Nephron (organoid): ENCODE measurements at regions not wholly inside any gene's neighbourhood (a gene's known extent, or its start where the extent isn't known, plus 50 kb on each side); places are given as distances from the start of the nearest gene placed in this dataset.

ENCODE experiments used
- H3K27ac Mint-ChIP-seq, 3 experiments: 2 replicates each; pipeline ENCODE4 v1.8.0; 2020; ENCODE audit warnings: mixed read lengths in 3 of 3, mild to moderate bottlenecking in 2 of 3, moderate library complexity in 1 of 3
- H3K27me3 Mint-ChIP-seq: 2 replicates; pipeline ENCODE4 v1.8.0; 2021; ENCODE audit warnings: low read depth, mild to moderate bottlenecking, moderate library complexity, mixed read lengths
- H3K36me3 Mint-ChIP-seq: 2 replicates; pipeline ENCODE4 v1.8.0; 2020; ENCODE audit warnings: low read depth, mixed read lengths
- H3K4me1 Mint-ChIP-seq: 2 replicates; pipeline ENCODE4 v1.8.0; 2020; ENCODE audit warnings: mixed read lengths
- H3K4me3 Mint-ChIP-seq, 3 experiments: 2 replicates each; pipeline ENCODE4 v1.8.0; 2020; ENCODE audit warnings: mild to moderate bottlenecking in 3 of 3, mixed read lengths in 3 of 3, moderate library complexity in 2 of 3
- H3K9me3 Mint-ChIP-seq: 2 replicates; pipeline ENCODE4 v1.8.0; 2020; ENCODE audit warnings: mixed read lengths
- CTCF ChIP-seq, 3 experiments: fragments of 200-600 bp; sonication (generic); IDR thresholded peaks; one replicate each; pipeline ENCODE4 v1.5.0; 2021; ENCODE audit warnings: antibody characterized with exemption in 3 of 3; ENCODE audit not compliant: unreplicated experiment in 3 of 3

DNA sequence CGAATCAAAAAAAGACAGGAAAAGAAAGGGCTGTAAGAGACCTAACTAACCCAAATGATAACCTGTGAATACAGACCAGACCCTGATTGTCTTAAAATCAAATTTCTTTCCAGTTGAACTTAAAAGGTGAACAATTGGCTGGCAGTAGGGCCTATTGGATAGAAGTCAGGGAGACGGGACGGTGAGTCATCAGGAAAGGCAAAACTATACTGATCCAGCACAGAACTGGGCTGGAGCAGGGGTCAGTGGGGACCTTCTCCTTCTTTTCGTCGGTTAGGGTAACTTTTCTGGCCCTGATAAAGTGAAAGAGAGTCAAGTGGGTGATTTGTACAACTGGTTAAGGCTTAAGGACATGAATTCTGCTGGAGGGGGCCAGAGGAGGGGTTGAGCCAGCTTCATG, 84.9 kb upstream of the OTX2 start:
- Mint-ChIP-seq H3K4me3 (no peak overlapping the region), H3K36me3 (no peaks in the 10 kb centered on the region), H3K4me1 (no peaks in the 10 kb centered on the region), H3K27ac (no peak overlapping the region), H3K9me3 (no peaks in the 10 kb centered on the region), H3K27me3 (peaks cover 18% of the 10 kb centered on the region)
- no peak for TF ChIP-seq CTCF (IDR thresholded peaks at IDR 0.05; ENCODE audit: unreplicated experiment in 3 of 3)

DNA sequence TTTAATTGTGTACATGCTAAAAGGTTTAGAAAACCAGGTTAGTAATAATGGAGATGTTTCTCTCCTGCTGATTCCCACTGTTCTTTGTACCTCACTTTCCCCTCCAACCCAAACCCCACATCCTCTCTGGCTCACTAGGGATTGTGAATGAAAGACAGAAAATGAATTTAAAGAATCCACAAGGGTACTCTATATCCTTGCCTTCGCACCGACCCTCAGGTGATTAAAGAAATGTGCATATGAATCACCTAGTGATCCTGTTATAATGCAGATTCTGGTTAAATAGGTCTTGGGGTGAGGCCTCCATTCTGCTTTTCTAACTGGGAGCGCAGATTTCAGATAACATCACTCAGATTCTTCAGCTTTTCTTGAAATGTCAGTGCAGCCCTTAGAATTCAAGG, 84.3 kb upstream of the OTX2 start:
- Mint-ChIP-seq H3K27me3 (peaks cover 18% of the 10 kb centered on the region), H3K4me1 (no peaks in the 10 kb centered on the region), H3K27ac (no peak overlapping the region), H3K9me3 (no peaks in the 10 kb centered on the region), H3K36me3 (no peaks in the 10 kb centered on the region), H3K4me3 (no peak overlapping the region)
- no peak for TF ChIP-seq CTCF (IDR thresholded peaks at IDR 0.05; ENCODE audit: unreplicated experiment in 3 of 3)

GRCh38 chr14:56892959-56893358, 82.7 kb upstream of the OTX2 start:
- H3K4me1 Mint-ChIP-seq: no peaks in the 10 kb centered on the region
- H3K27me3 Mint-ChIP-seq: peaks cover 18% of the 10 kb centered on the region
- TF ChIP-seq CTCF (IDR thresholded peaks at IDR 0.05; ENCODE audit: unreplicated experiment in 3 of 3): no peak
- no peaks in the 10 kb centered on the region for H3K36me3 Mint-ChIP-seq
- no peak overlapping the region for H3K27ac Mint-ChIP-seq
- H3K4me3 Mint-ChIP-seq: no peak overlapping the region
- no peaks in the 10 kb centered on the region for H3K9me3 Mint-ChIP-seq

- Mint-ChIP-seq H3K4me3 (no peak overlapping the region), H3K4me1 (no peaks in the 10 kb centered on the region), H3K36me3 (no peaks in the 10 kb centered on the region), H3K27ac (no peak overlapping the region), H3K9me3 (no peaks in the 10 kb centered on the region), H3K27me3 (peaks cover 14% of the 10 kb centered on the region)
- TF ChIP-seq CTCF (IDR thresholded peaks at IDR 0.05; ENCODE audit: unreplicated experiment in 3 of 3): no peak
Observed at GRCh38 chr14:56891226-56891625, 80.9 kb upstream of the OTX2 start.

GRCh38 chr14:56889705-56890104, 79.4 kb upstream of the OTX2 start:
- Mint-ChIP-seq H3K27me3 (peaks cover 14% of the 10 kb centered on the region), H3K4me1 (no peaks in the 10 kb centered on the region), H3K4me3 (no peak overlapping the region), H3K36me3 (no peaks in the 10 kb centered on the region), H3K9me3 (no peaks in the 10 kb centered on the region), H3K27ac (no peak overlapping the region)
- no peak for TF ChIP-seq CTCF (IDR thresholded peaks at IDR 0.05; ENCODE audit: unreplicated experiment in 3 of 3)

- no peak for TF ChIP-seq CTCF (IDR thresholded peaks at IDR 0.05; ENCODE audit: unreplicated experiment in 3 of 3)
- no peaks in the 10 kb centered on the region for H3K36me3 Mint-ChIP-seq
- no peaks in the 10 kb centered on the region for H3K4me1 Mint-ChIP-seq
- no peaks in the 10 kb centered on the region for H3K9me3 Mint-ChIP-seq
- H3K27me3 Mint-ChIP-seq: peaks cover 5% of the 10 kb centered on the region
- H3K4me3 Mint-ChIP-seq: no peak overlapping the region
- no peak overlapping the region for H3K27ac Mint-ChIP-seq
Observed at GRCh38 chr14:56888274-56888673, 78.0 kb upstream of the OTX2 start.
